Mucosa of descending colon (tissue), 3 donors: ENCODE measurements at regions not wholly inside any gene's neighbourhood (a gene's known extent, or its start where the extent isn't known, plus 50 kb on each side); places are given as distances from the start of the nearest gene placed in this dataset.
"Not testable (repeated sequence)": the region's sequence is repeated elsewhere in the genome, so short reads cannot be mapped to it uniquely, and the experiment has no call there.

ENCODE experiments used
- ATAC-seq: fragments of 200-7000 bp; cut with Tn5 transposase; one replicate; pipeline ENCODE4 v1.9.1; 2020; ENCODE audit warnings: mild to moderate bottlenecking, moderate library complexity
- DNase-seq, 3 donors: peaks; one replicate each; pipeline ENCODE4 v3.0.0-alpha.2; 2020
- H3K36me3 ChIP-seq: fragments of 200-600 bp; one replicate; pipeline ENCODE4 v1.8.0; 2021; ENCODE audit warnings: low read depth, mild to moderate bottlenecking
- H3K4me1 ChIP-seq: fragments of 200-600 bp; one replicate; pipeline ENCODE4 v1.8.0; 2021; ENCODE audit warnings: low read depth, mild to moderate bottlenecking
- H3K4me3 ChIP-seq: fragments of 200-600 bp; one replicate; pipeline ENCODE4 v1.8.0; 2021; ENCODE audit warnings: mild to moderate bottlenecking
- H3K9me3 ChIP-seq: fragments of 200-600 bp; one replicate; pipeline ENCODE4 v1.8.0; 2021; ENCODE audit warnings: mild to moderate bottlenecking
- intact Hi-C, 2 donors: fragments of 100-400 bp; cut with DNase I in 1 of 2; cut with micrococcal nuclease in 1 of 2; formaldehyde crosslinking; loops; one replicate each; pipeline versions ENCODE4 v1.11.0 to v1.11.1; 2022; cut with DNase I, micrococcal nuclease
- TF ChIP-seq, protein P1 (sequence below): fragments of 200-600 bp; IDR thresholded peaks from one replicate; pipeline ENCODE4 v1.8.0; 2022; ENCODE audit warnings: antibody characterized with exemption, mild to moderate bottlenecking
- donor health status: DM: no; HTN: no; CAD: no; lungs with moderate emphysema.
- donor health status: DM: no; HTN: no; CAD: no.
- donor health status: DM: no; HTN: yes; CAD: no.

DNA sequence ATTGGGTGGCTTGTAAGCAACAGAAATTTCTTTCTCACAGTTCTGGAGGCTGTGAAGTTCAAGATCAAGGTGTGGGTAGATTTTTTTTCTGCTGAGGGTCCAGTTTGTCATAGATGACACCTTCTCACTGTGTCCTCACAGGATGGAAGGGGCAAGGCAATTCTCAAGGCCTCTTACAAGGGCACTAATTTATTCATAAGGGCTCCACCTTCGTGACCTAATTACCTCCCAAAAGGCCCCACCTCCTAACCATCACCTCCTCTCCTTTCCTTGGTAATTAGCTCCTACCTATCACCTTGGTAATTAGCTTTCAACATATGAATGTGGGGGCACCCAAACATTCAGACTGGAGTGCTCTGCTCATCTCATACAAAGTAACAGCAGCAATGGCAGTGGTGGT, 92.3 kb upstream of the CD44 start:
- TF ChIP-seq, protein P1, sequence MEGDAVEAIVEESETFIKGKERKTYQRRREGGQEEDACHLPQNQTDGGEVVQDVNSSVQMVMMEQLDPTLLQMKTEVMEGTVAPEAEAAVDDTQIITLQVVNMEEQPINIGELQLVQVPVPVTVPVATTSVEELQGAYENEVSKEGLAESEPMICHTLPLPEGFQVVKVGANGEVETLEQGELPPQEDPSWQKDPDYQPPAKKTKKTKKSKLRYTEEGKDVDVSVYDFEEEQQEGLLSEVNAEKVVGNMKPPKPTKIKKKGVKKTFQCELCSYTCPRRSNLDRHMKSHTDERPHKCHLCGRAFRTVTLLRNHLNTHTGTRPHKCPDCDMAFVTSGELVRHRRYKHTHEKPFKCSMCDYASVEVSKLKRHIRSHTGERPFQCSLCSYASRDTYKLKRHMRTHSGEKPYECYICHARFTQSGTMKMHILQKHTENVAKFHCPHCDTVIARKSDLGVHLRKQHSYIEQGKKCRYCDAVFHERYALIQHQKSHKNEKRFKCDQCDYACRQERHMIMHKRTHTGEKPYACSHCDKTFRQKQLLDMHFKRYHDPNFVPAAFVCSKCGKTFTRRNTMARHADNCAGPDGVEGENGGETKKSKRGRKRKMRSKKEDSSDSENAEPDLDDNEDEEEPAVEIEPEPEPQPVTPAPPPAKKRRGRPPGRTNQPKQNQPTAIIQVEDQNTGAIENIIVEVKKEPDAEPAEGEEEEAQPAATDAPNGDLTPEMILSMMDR = no peak
- intact Hi-C loops = no loop called here
- no peak overlapping the region for H3K4me3 ChIP-seq
- no peaks in the 10 kb centered on the region for H3K36me3 ChIP-seq
- H3K9me3 ChIP-seq = no peaks in the 10 kb centered on the region
- no peaks in the 10 kb centered on the region for H3K4me1 ChIP-seq
- no peak for DNase-seq
- no peak for ATAC-seq

DNA sequence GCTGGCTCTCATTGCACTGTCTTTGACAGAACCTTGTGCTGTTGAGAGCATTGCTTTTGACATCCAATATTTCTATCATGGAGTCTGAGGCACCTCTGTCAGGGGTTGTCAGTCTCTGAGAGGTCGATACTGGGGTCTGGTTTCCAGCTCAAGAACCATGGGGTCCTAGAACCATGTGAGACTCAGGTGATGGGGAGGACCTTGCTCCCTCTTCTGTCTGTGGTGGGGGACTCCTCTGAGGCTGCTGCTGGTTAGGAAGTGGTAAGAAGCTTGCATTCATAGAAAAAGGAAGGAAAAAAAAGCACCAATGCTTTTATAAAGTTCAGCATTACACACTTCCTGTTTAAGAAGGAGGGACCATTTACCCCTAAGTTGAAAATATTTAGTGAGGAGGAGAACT, 91.8 kb upstream of the CD44 start:
- H3K36me3 ChIP-seq = no peaks in the 10 kb centered on the region
- ATAC-seq = peak; percentile 65
- intact Hi-C loops = no loop called here

GRCh38 chr11:35047769-35048168, 91.2 kb upstream of the CD44 start:
- H3K9me3 ChIP-seq = no peaks in the 10 kb centered on the region
- TF ChIP-seq, protein P1 = no peak
- no peaks in the 10 kb centered on the region for H3K4me1 ChIP-seq
- no peak for ATAC-seq
- no peak for DNase-seq
- no peak overlapping the region for H3K4me3 ChIP-seq
- intact Hi-C loops = no loop called here
- H3K36me3 ChIP-seq = no peaks in the 10 kb centered on the region

More for the DNA sequence above, 91.8 kb upstream of the CD44 start:
- TF ChIP-seq, protein P1 = no peak
- peak in 1 of 3 donors; percentile 31 for DNase-seq
- Histone ChIP-seq H3K9me3 (no peaks in the 10 kb centered on the region), H3K4me1 (no peaks in the 10 kb centered on the region), H3K4me3 (no peak overlapping the region)

DNA sequence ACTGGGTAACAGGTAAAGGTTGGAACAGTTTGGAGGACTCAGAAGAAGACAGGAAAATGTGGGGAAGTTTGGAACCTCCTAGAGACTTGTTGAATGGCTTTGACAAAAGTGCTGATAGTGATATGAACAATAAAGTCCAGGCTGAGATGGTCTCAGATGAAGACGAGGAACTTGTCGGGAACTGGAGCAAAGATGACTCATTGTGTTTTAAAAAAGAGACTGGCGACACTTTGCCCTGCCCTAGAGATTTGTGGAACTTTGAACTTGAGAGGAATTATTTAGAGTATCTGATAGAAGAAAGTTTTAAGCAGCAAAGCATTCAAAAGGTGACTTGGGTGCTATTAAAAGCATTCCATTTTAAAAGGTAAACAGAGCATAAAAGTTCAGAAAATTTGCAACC, 90.6 kb upstream of the CD44 start:
- H3K36me3 ChIP-seq, intact Hi-C loops, H3K9me3 ChIP-seq, DNase-seq, H3K4me1 ChIP-seq, H3K4me3 ChIP-seq: not testable (repeated sequence)
- ATAC-seq = peak; percentile 28

DNA sequence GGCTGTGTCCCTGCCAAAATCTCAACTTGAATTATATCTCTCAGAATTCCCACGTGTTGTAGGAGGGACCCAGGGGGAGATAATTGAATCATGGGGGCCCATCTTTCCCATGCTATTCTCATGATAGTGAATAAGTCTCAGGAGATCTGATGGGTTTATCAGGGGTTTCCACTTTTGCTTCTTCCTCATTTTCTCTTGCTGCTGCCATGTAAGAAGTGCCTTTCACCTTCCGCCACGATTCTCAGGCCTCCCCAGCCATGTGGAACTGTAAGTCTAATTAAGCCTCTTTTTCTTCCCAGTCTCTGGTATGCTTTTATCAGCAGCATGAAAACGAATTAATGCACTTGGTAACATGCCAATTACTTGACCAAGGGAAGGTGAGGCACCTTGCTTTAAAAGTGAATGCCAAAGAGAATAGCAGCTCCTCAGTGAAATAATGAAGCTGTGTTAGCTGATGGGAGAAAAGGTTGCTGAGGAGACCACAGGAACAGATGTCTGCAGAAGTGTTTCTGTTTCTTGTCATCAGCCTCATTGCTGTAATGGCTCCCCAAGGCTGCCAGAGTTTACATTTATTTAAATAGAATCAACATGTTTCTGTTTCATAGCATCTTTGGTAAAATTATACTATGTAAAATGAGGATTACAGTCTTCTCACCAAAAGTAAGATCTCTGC, 89.0 kb upstream of the CD44 start:
- no peak overlapping the region for H3K4me3 ChIP-seq
- DNase-seq (no peak), ATAC-seq (no peak)
- TF ChIP-seq, protein P1 = no peak
- no peaks in the 10 kb centered on the region for H3K36me3 ChIP-seq
- no peaks in the 10 kb centered on the region for H3K9me3 ChIP-seq
- intact Hi-C loops = no loop called here
- no peaks in the 10 kb centered on the region for H3K4me1 ChIP-seq

GRCh38 chr11:35050541-35050995, 88.4 kb upstream of the CD44 start:
- H3K4me3 ChIP-seq = no peak overlapping the region
- no peaks in the 10 kb centered on the region for H3K4me1 ChIP-seq
- H3K9me3 ChIP-seq = no peaks in the 10 kb centered on the region
- TF ChIP-seq, protein P1 = no peak
- ATAC-seq (no peak), DNase-seq (no peak)
- intact Hi-C loops = no loop called here
- H3K36me3 ChIP-seq = no peaks in the 10 kb centered on the region
